ENCODE measurements at regions not wholly inside any gene's neighbourhood (a gene's known extent, or its start where the extent isn't known, plus 50 kb on each side); places are given as distances from the start of the nearest gene placed in this dataset.
"Not testable (repeated sequence)": the region's sequence is repeated elsewhere in the genome, so short reads cannot be mapped to it uniquely, and the experiment has no call there.

DNA sequence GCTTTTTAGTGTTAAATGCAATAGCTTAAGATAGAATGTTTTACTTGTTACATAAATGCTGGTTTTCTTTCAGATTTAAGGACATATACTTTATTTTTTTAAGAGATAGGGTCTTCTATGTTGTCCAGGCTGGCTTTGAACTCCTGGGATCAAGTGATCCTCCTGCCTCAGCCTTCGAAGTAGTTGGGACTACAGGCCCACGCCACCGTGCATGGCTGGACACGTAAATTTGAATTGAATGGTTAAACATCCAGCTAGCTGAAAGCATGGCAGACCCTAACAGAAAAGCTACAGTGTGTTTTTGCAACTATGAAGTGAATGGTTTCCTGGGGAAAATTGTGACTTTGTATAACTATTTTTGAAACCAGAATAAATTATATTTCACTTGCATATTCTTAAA lies 2888.6 kb downstream of the RPIA start:
- not testable (repeated sequence) for H3K9ac ChIP-seq (ENCODE audit: low read length); DNase-seq (ENCODE audit: low read depth); H3K36me3 ChIP-seq (ENCODE audit: control insufficient read depth, insufficient read depth, low read length, severe bottlenecking); H3K27me3 ChIP-seq (replicated peaks; ENCODE audit: control insufficient read depth, insufficient read depth, low read length); H3K4me3 ChIP-seq (ENCODE audit: low read length); H3K4me1 ChIP-seq (ENCODE audit: control insufficient read depth, insufficient read depth, low read length)
- H3K9me3 ChIP-seq (ENCODE audit: control insufficient read depth, low read length) = peaks cover 15% of the 10 kb centered on the region

DNA sequence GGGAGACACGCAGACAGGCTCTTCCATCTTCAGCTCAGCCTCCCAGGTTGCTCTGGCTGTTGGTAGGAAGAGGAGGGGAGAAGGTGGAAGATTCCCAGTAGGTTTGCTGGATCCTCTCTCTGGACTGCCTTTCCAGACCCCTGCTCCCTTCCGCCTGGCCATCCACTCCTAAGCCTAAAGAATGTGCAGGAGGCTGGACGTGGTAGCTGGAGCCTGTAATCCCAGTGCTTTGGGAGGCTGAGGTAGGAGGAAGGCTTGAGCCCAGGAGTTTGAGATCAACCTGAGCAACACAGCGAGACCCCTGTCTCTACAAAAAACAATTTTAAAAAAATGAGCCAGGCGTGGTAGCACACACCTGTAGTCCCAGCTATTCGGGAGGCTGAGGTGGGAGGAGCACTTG lies 2895.6 kb downstream of the RPIA start:
- DNase-seq (ENCODE audit: low read depth); H3K4me3 ChIP-seq (ENCODE audit: low read length); H3K36me3 ChIP-seq (ENCODE audit: control insufficient read depth, insufficient read depth, low read length, severe bottlenecking); H3K4me1 ChIP-seq (ENCODE audit: control insufficient read depth, insufficient read depth, low read length); H3K9ac ChIP-seq (ENCODE audit: low read length): not testable (repeated sequence)
- Histone ChIP-seq H3K27me3 (replicated peaks; ENCODE audit: control insufficient read depth, insufficient read depth, low read length) (peaks cover 13% of the 10 kb centered on the region), H3K9me3 (ENCODE audit: control insufficient read depth, low read length) (peaks cover 15% of the 10 kb centered on the region)

DNA sequence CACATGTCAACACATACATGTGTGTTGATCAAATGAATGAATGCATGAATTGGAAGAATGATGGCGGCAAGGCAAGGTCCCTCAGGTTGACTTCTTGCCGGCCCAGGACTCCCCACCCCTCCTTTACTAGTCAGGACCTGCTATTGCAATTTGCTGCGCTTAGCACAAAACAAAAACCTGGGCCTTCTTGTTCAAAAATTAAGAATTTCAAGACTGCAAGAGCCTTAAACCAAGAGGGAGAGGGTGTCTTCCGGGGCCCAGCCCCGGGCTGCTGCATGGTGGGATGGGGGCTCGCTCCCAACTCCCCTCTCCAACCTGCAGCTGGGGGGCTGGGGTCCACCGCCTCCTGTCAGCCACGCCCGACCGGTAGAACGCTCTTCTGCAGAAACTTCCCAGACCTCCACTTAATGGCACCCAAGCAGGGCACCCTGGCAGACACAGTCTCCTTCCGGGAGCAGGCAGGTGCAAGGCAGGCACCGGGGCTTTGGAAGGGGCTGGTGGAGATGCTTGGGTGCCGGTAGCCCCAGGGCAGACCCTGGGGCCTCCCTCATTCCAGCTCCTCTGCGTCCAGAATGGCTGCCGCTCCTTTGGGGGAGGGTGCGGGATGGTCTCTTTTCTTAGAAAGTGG lies 2896.5 kb downstream of the RPIA start:
- not testable (repeated sequence) for DNase-seq (ENCODE audit: low read depth); H3K4me1 ChIP-seq (ENCODE audit: control insufficient read depth, insufficient read depth, low read length); H3K36me3 ChIP-seq (ENCODE audit: control insufficient read depth, insufficient read depth, low read length, severe bottlenecking); H3K4me3 ChIP-seq (ENCODE audit: low read length); H3K9ac ChIP-seq (ENCODE audit: low read length); H3K9me3 ChIP-seq (ENCODE audit: control insufficient read depth, low read length)
- H3K27me3 ChIP-seq (replicated peaks; ENCODE audit: control insufficient read depth, insufficient read depth, low read length) = peaks cover 13% of the 10 kb centered on the region

GRCh38 chr2:91588782-91589223 lies 2897.3 kb downstream of the RPIA start:
- H3K27me3 ChIP-seq (replicated peaks; ENCODE audit: control insufficient read depth, insufficient read depth, low read length) = peaks cover 13% of the 10 kb centered on the region
- H3K36me3 ChIP-seq (ENCODE audit: control insufficient read depth, insufficient read depth, low read length, severe bottlenecking); DNase-seq (ENCODE audit: low read depth); H3K4me1 ChIP-seq (ENCODE audit: control insufficient read depth, insufficient read depth, low read length); H3K4me3 ChIP-seq (ENCODE audit: low read length); H3K9ac ChIP-seq (ENCODE audit: low read length); H3K9me3 ChIP-seq (ENCODE audit: control insufficient read depth, low read length): not testable (repeated sequence)

GRCh38 chr2:91589454-91590328 lies 2898.2 kb downstream of the RPIA start:
- not testable (repeated sequence) for H3K36me3 ChIP-seq (ENCODE audit: control insufficient read depth, insufficient read depth, low read length, severe bottlenecking); DNase-seq (ENCODE audit: low read depth); H3K9ac ChIP-seq (ENCODE audit: low read length); H3K9me3 ChIP-seq (ENCODE audit: control insufficient read depth, low read length); H3K4me1 ChIP-seq (ENCODE audit: control insufficient read depth, insufficient read depth, low read length); H3K4me3 ChIP-seq (ENCODE audit: low read length)
- H3K27me3 ChIP-seq (replicated peaks; ENCODE audit: control insufficient read depth, insufficient read depth, low read length) = peaks cover 13% of the 10 kb centered on the region

DNA sequence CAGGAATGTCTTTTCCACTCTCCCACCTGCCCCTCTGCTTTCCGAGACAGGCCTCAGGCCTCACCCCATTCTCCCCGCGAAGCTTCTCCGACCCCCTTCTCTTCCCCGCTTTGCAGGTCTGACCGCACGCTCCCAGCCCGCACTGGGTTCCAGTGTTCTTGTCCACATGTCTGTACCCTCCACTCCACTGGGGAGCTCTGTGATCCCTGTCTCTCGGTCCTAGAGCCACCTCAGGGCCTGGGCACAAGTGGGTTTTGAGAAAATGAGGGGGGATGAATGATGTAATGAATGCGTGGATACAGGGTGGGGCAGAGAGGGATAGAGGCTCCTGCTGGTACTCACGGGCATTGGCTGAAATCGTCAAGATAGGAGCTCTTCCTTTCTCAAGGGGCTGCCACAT lies 2898.9 kb downstream of the RPIA start:
- not testable (repeated sequence) for DNase-seq (ENCODE audit: low read depth); H3K36me3 ChIP-seq (ENCODE audit: control insufficient read depth, insufficient read depth, low read length, severe bottlenecking); H3K9me3 ChIP-seq (ENCODE audit: control insufficient read depth, low read length); H3K4me1 ChIP-seq (ENCODE audit: control insufficient read depth, insufficient read depth, low read length); H3K9ac ChIP-seq (ENCODE audit: low read length); H3K4me3 ChIP-seq (ENCODE audit: low read length)
- H3K27me3 ChIP-seq (replicated peaks; ENCODE audit: control insufficient read depth, insufficient read depth, low read length) = peaks cover 13% of the 10 kb centered on the region

DNA sequence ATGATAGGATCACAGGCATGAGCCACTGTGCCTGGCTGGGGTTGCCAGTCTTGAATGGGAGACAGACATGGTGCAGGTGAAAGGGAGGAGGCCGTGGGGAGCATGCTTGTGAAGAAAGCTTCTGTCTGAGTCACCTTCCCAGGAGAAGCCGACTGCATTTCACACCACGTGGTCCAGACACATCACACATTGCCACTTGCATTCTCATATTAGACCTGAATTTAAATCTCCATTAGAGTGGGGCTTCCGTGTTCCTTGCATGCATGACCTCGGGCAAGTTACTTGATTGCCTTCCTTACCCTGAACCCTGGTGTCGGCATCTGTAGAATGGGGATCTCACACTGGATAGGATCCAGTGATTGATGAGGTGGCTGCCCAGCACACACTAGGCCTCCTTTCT lies 2899.6 kb downstream of the RPIA start:
- H3K9ac ChIP-seq (ENCODE audit: low read length); H3K9me3 ChIP-seq (ENCODE audit: control insufficient read depth, low read length); H3K36me3 ChIP-seq (ENCODE audit: control insufficient read depth, insufficient read depth, low read length, severe bottlenecking); H3K4me3 ChIP-seq (ENCODE audit: low read length); DNase-seq (ENCODE audit: low read depth); H3K4me1 ChIP-seq (ENCODE audit: control insufficient read depth, insufficient read depth, low read length): not testable (repeated sequence)
- H3K27me3 ChIP-seq (replicated peaks; ENCODE audit: control insufficient read depth, insufficient read depth, low read length) = peaks cover 13% of the 10 kb centered on the region

- not testable (repeated sequence) for DNase-seq (ENCODE audit: low read depth); H3K27me3 ChIP-seq (replicated peaks; ENCODE audit: control insufficient read depth, insufficient read depth, low read length); H3K4me1 ChIP-seq (ENCODE audit: control insufficient read depth, insufficient read depth, low read length); H3K9me3 ChIP-seq (ENCODE audit: control insufficient read depth, low read length); H3K4me3 ChIP-seq (ENCODE audit: low read length); H3K9ac ChIP-seq (ENCODE audit: low read length); H3K36me3 ChIP-seq (ENCODE audit: control insufficient read depth, insufficient read depth, low read length, severe bottlenecking)
Observed at GRCh38 chr2:91597436-91597835, 2906.0 kb downstream of the RPIA start.

DNA sequence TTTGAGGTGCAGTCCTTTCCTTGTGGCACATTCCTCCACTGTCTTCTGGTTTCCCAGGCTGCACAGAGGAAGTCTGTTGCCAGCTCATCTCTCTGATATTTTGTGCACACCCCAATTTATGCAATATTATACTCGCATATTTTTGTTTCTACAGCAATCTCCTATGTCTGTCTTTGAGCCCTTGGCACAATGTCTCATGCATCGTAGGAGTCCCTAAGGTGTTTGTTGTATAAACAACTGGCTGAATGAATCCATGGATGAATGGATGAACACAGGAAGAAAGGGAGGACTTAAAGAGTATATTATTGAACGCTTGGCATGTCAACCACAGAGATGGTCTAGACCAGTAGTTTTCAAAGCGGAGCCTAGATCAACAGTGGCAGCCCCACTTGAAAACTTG lies 2907.0 kb downstream of the RPIA start:
- not testable (repeated sequence) for H3K4me3 ChIP-seq (ENCODE audit: low read length); H3K9ac ChIP-seq (ENCODE audit: low read length); H3K36me3 ChIP-seq (ENCODE audit: control insufficient read depth, insufficient read depth, low read length, severe bottlenecking); H3K4me1 ChIP-seq (ENCODE audit: control insufficient read depth, insufficient read depth, low read length); H3K27me3 ChIP-seq (replicated peaks; ENCODE audit: control insufficient read depth, insufficient read depth, low read length); H3K9me3 ChIP-seq (ENCODE audit: control insufficient read depth, low read length)
- DNase-seq (ENCODE audit: low read depth) = peak; percentile 2

DNA sequence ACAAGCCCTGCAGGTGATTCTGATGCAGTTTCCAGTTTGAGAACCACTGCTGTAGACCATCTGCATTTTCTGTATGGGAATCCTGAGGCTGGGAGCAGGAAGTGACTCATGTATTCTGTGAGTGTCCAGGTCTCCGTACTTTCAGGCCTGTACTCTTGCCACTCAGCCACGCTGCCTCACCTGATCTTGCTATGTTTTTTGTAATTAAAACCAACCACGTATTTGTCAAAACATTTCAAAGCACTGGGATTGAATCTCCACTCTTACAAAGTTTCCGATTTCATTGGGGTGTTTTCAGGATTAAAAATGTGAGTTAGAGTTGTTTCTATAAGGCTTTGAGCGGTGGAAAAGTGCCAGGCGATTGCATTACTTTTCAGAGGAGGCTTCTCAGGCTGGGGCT lies 2907.5 kb downstream of the RPIA start:
- H3K4me1 ChIP-seq (ENCODE audit: control insufficient read depth, insufficient read depth, low read length); H3K27me3 ChIP-seq (replicated peaks; ENCODE audit: control insufficient read depth, insufficient read depth, low read length); H3K9me3 ChIP-seq (ENCODE audit: control insufficient read depth, low read length); DNase-seq (ENCODE audit: low read depth); H3K4me3 ChIP-seq (ENCODE audit: low read length); H3K9ac ChIP-seq (ENCODE audit: low read length); H3K36me3 ChIP-seq (ENCODE audit: control insufficient read depth, insufficient read depth, low read length, severe bottlenecking): not testable (repeated sequence)

DNA sequence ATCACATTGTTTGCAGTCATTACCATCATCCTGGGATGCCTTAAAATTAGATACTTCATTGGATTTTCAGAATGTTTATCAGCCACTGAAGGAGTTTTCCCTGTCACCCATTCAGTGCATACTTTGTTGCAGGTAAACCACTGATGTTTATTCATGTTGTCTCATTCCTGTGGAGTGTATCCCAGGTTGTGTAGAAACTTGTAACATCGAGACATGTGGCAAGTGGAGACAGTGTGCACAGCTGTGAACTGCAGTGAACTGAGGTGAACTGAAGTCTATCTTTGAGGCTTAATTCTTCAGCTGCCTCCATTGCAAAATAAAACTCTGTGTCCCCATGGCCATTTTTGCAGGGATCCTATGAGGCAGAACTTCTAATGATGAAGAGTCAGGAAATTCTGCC lies 2911.4 kb downstream of the RPIA start:
- H3K9ac ChIP-seq (ENCODE audit: low read length); H3K9me3 ChIP-seq (ENCODE audit: control insufficient read depth, low read length); H3K4me3 ChIP-seq (ENCODE audit: low read length); H3K36me3 ChIP-seq (ENCODE audit: control insufficient read depth, insufficient read depth, low read length, severe bottlenecking); H3K4me1 ChIP-seq (ENCODE audit: control insufficient read depth, insufficient read depth, low read length); H3K27me3 ChIP-seq (replicated peaks; ENCODE audit: control insufficient read depth, insufficient read depth, low read length); DNase-seq (ENCODE audit: low read depth): not testable (repeated sequence)
